ENCODE measurements at regions not wholly inside any gene's neighbourhood (a gene's known extent, or its start where the extent isn't known, plus 50 kb on each side); places are given as distances from the start of the nearest gene placed in this dataset.

GRCh38 chr3:29214009-29214658 lies 66.7 kb upstream of the RBMS3 start:
- intact Hi-C loops (cut with micrococcal nuclease), result no loop called here

DNA sequence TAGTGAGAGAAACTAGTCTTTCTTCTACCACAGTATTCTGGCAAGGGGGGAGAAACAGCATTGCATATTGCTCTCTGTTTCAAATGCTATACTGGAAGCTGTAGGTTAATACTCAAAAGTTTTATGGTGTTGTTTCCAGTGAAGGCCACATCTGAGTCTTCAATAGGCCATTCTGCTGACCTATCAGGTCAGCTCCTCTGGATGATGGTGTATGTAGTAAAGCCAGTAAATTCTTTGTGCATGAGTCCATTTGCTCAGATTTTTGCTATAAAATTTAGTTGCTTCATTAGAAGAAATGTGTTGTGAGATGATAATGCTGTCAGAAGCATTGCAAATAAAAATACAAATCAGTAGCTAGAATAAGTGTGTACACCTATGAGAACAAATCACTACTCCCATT lies 64.9 kb upstream of the RBMS3 start:
- intact Hi-C loops (cut with micrococcal nuclease), result no loop called here

DNA sequence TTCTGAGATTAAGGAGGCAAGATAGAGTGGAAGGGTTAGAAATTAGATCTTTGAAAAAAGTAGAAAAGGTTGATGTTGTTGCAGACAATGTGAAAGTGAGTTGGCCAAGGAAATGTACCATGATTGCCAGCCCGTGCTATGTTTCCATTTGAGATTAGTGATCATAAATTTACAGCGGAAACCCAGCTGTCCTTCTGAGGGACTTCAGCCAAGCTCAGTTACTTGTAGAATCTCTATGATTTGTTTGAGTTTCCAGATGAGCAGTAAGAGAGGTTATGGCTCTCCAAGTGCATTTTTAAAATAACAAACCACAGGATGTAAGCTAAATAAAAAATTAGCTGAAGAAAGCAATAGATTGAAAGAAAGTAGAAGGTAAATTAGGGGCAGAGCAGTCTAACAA lies 54.2 kb upstream of the RBMS3 start:
- intact Hi-C loops (cut with micrococcal nuclease), result no loop called here

DNA sequence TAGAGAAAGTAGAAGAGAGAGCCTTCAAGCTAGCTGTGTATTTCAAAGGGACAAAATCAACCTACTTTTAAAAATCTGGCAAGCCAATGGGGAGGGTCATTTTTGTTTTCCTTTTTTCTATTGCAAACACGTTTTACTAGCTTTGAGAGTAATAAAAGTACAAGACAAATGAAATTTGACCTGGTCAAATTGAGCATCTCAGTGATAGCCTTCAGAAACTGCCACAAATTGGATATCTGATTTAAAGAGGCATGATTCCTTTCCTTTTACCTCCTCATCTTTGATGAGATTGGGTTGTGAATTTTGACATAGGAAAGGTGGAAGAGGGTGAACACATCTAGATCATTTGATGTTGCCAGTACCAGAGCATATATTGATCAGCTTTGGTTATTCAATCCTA lies 53.6 kb upstream of the RBMS3 start:
- intact Hi-C loops (cut with micrococcal nuclease), result no loop called here

Data from T-helper 1 cell treated with Interleukin-12 subunit alpha and Interleukin-12 subunit beta and Interleukin-4 antibody, amounts not matched to agents 30 ng/mL and 1 ng/mL, for 36 hours (primary cell).